ENCODE measurements at regions not wholly inside any gene's neighbourhood (a gene's known extent, or its start where the extent isn't known, plus 50 kb on each side); places are given as distances from the start of the nearest gene placed in this dataset.

GRCh38 chr12:61490526-61491498, 769.4 kb upstream of the USP15 start:
- Histone ChIP-seq H3K27ac (no peak overlapping the region), H3K9ac (no peak overlapping the region), H3F3A (ENCODE audit: insufficient read depth) (no peaks in the 10 kb centered on the region), H3K4me2 (ENCODE audit: unreplicated experiment) (no peak overlapping the region), H3K27me3 (replicated peaks; ENCODE audit: insufficient read depth) (no peaks in the 10 kb centered on the region), H3K79me2 (ENCODE audit: insufficient read depth) (no peaks in the 10 kb centered on the region), H4K20me1 (ENCODE audit: insufficient read depth) (no peaks in the 10 kb centered on the region), H3K4me3 (no peak overlapping the region), H3K4me1 (ENCODE audit: insufficient read depth) (no peaks in the 10 kb centered on the region), H3K9me2 (ENCODE audit: insufficient read depth) (no peaks in the 10 kb centered on the region), H3K36me3 (ENCODE audit: low read depth) (no peaks in the 10 kb centered on the region), H2AFZ (no peak overlapping the region), H3K9me3 (ENCODE audit: low read depth) (no peaks in the 10 kb centered on the region)
- in situ Hi-C loops (cut with MboI), result no loop called here
- DNase-seq, result peak; percentile 21
- 0 to 2% methylated on average over 4 of the region's 4 CpGs for whole genome bisulfite sequencing, 2 experiments (ENCODE audit: low coverage in 1 of 2, low lambda C conversion rate in 2 of 2, missing lambda C conversion rate in 2 of 2)
- TF ChIP-seq EZH2 (IDR thresholded peaks at IDR 0.05; ENCODE audit: insufficient read depth, poor library complexity, severe bottlenecking), result no peak
- no peak for TF ChIP-seq EZH2phosphoT487 (IDR thresholded peaks at IDR 0.05; ENCODE audit: insufficient read depth, low read depth)

- in situ Hi-C loops (cut with MboI), result no loop called here
- no peak overlapping the region for H3K27ac ChIP-seq
These were observed 758.0 kb upstream of the USP15 start for GRCh38 chr12:61502179-61502578.

GRCh38 chr12:61504396-61505080, 755.7 kb upstream of the USP15 start:
- Histone ChIP-seq H4K20me1 (ENCODE audit: insufficient read depth) (no peaks in the 10 kb centered on the region), H3K79me2 (ENCODE audit: insufficient read depth) (no peaks in the 10 kb centered on the region), H3K27ac (no peak overlapping the region), H3K4me2 (ENCODE audit: unreplicated experiment) (no peak overlapping the region), H3K4me3 (no peak overlapping the region), H3K36me3 (ENCODE audit: low read depth) (no peaks in the 10 kb centered on the region), H2AFZ (no peak overlapping the region), H3F3A (ENCODE audit: insufficient read depth) (no peaks in the 10 kb centered on the region), H3K27me3 (replicated peaks; ENCODE audit: insufficient read depth) (no peaks in the 10 kb centered on the region), H3K9me2 (ENCODE audit: insufficient read depth) (no peaks in the 10 kb centered on the region), H3K9me3 (ENCODE audit: low read depth) (no peaks in the 10 kb centered on the region), H3K9ac (no peak overlapping the region), H3K4me1 (ENCODE audit: insufficient read depth) (no peaks in the 10 kb centered on the region)
- WGBS, 2 experiments (ENCODE audit: low coverage in 1 of 2, low lambda C conversion rate in 2 of 2, missing lambda C conversion rate in 2 of 2), result 6 to 21% methylated on average over 1 of the region's 1 CpG
- in situ Hi-C loops (cut with MboI), result no loop called here
- TF ChIP-seq EZH2phosphoT487 (IDR thresholded peaks at IDR 0.05; ENCODE audit: insufficient read depth, low read depth) (no peak), EZH2 (IDR thresholded peaks at IDR 0.05; ENCODE audit: insufficient read depth, poor library complexity, severe bottlenecking) (no peak)
- DNase-seq, result no peak

More at GRCh38 chr12:61502179-61502578, 758.0 kb upstream of the USP15 start:
- TF ChIP-seq EZH2 (IDR thresholded peaks at IDR 0.05; ENCODE audit: insufficient read depth, poor library complexity, severe bottlenecking), result no peak
- no peak for TF ChIP-seq EZH2phosphoT487 (IDR thresholded peaks at IDR 0.05; ENCODE audit: insufficient read depth, low read depth)
- Histone ChIP-seq H3K4me1 (ENCODE audit: insufficient read depth) (no peaks in the 10 kb centered on the region), H3K9ac (no peak overlapping the region), H3K9me3 (ENCODE audit: low read depth) (no peaks in the 10 kb centered on the region), H3K4me3 (no peak overlapping the region), H3K9me2 (ENCODE audit: insufficient read depth) (no peaks in the 10 kb centered on the region), H2AFZ (no peak overlapping the region), H3K4me2 (ENCODE audit: unreplicated experiment) (no peak overlapping the region), H3K27me3 (replicated peaks; ENCODE audit: insufficient read depth) (no peaks in the 10 kb centered on the region), H3K79me2 (ENCODE audit: insufficient read depth) (no peaks in the 10 kb centered on the region), H3F3A (ENCODE audit: insufficient read depth) (no peaks in the 10 kb centered on the region), H3K36me3 (ENCODE audit: low read depth) (no peaks in the 10 kb centered on the region), H4K20me1 (ENCODE audit: insufficient read depth) (no peaks in the 10 kb centered on the region)
- DNase-seq, result no peak

- no peak overlapping the region for H3K4me3 ChIP-seq
- H3K4me2 ChIP-seq (ENCODE audit: unreplicated experiment), result no peak overlapping the region
- no peak overlapping the region for H3K27ac ChIP-seq
- no peaks in the 10 kb centered on the region for H3K9me3 ChIP-seq (ENCODE audit: low read depth)
- no peaks in the 10 kb centered on the region for H3K79me2 ChIP-seq (ENCODE audit: insufficient read depth)
- WGBS, 2 experiments (ENCODE audit: low coverage in 1 of 2, low lambda C conversion rate in 2 of 2, missing lambda C conversion rate in 2 of 2), result 17 to 19% methylated on average over 2 of the region's 2 CpGs
- no peak for DNase-seq
- H3K9ac ChIP-seq, result no peak overlapping the region
- H3K36me3 ChIP-seq (ENCODE audit: low read depth), result no peaks in the 10 kb centered on the region
- no peaks in the 10 kb centered on the region for H4K20me1 ChIP-seq (ENCODE audit: insufficient read depth)
- in situ Hi-C loops (cut with MboI), result no loop called here
- H3K4me1 ChIP-seq (ENCODE audit: insufficient read depth), result no peaks in the 10 kb centered on the region
- H2AFZ ChIP-seq, result no peak overlapping the region
- H3K9me2 ChIP-seq (ENCODE audit: insufficient read depth), result no peaks in the 10 kb centered on the region
- H3F3A ChIP-seq (ENCODE audit: insufficient read depth), result no peaks in the 10 kb centered on the region
- H3K27me3 ChIP-seq (replicated peaks; ENCODE audit: insufficient read depth), result no peaks in the 10 kb centered on the region
- no peak for TF ChIP-seq EZH2 (IDR thresholded peaks at IDR 0.05; ENCODE audit: insufficient read depth, poor library complexity, severe bottlenecking)
- no peak for TF ChIP-seq EZH2phosphoT487 (IDR thresholded peaks at IDR 0.05; ENCODE audit: insufficient read depth, low read depth)
These were observed 746.7 kb upstream of the USP15 start for GRCh38 chr12:61513499-61513898.
